Thoracic aorta (tissue), 2 donors: ENCODE measurements at regions not wholly inside any gene's neighbourhood (a gene's known extent, or its start where the extent isn't known, plus 50 kb on each side); places are given as distances from the start of the nearest gene placed in this dataset.

Source experiments
- ATAC-seq: fragments of 150-250 bp; one replicate; pipeline ENCODE4 v1.8.0; 2017; ENCODE audit warnings: low read depth; ENCODE audit not compliant: insufficient number of reproducible peaks, low FRiP score
- DNase-seq: peaks from one replicate; pipeline ENCODE4 v3.0.0-alpha.2; 2020; ENCODE audit warnings: low spot score
- H3K27ac ChIP-seq, 2 donors: fragments of 200-600 bp; sonication (generic); 1 replicate in 1 of 2; 2 replicates in 1 of 2; pipeline ENCODE4 v1.5.1; 2016; ENCODE audit warnings: mild to moderate bottlenecking in 2 of 2, moderate library complexity in 2 of 2
- H3K27me3 ChIP-seq: fragments of 200-600 bp; sonication (generic); replicated peaks from 2 replicates; pipeline ENCODE4 v1.6.0; 2016; ENCODE audit warnings: mild to moderate bottlenecking; ENCODE audit not compliant: insufficient read depth
- H3K36me3 ChIP-seq: fragments of 200-600 bp; sonication (generic); one replicate; pipeline ENCODE4 v1.5.1; 2016
- H3K4me1 ChIP-seq, 2 donors: fragments of 200-600 bp; sonication (generic); 1 replicate in 1 of 2; 2 replicates in 1 of 2; pipeline versions ENCODE4 v1.5.1 to v1.6.0; 2016; ENCODE audit warnings: low read depth in 2 of 2, mild to moderate bottlenecking in 1 of 2; ENCODE audit not compliant: control insufficient read depth in 1 of 2
- H3K4me3 ChIP-seq: fragments of 200-600 bp; sonication (generic); 2 replicates; pipeline ENCODE4 v1.5.1; 2016; ENCODE audit warnings: mild to moderate bottlenecking
- H3K9me3 ChIP-seq: fragments of 200-600 bp; sonication (generic); 2 replicates; pipeline ENCODE4 v1.5.1; 2016
- CTCF ChIP-seq: fragments of 200-600 bp; sonication (generic); IDR thresholded peaks from one replicate; pipeline ENCODE4 v1.5.1; 2019; ENCODE audit warnings: antibody characterized with exemption

GRCh38 chr6:48774276-48774675, 663.3 kb upstream of the PTCHD4 start:
- DNase-seq (no peak), ATAC-seq (no peak)
- H3K27ac ChIP-seq = no peak overlapping the region
- H3K4me1 ChIP-seq = no peaks in the 10 kb centered on the region
- TF ChIP-seq CTCF = no peak
- no peak overlapping the region for H3K4me3 ChIP-seq
- no peaks in the 10 kb centered on the region for H3K36me3 ChIP-seq
- H3K27me3 ChIP-seq = no peaks in the 10 kb centered on the region
- no peaks in the 10 kb centered on the region for H3K9me3 ChIP-seq

GRCh38 chr6:48766349-48766748, 655.4 kb upstream of the PTCHD4 start:
- ATAC-seq (no peak), DNase-seq (no peak)
- Histone ChIP-seq H3K36me3 (no peaks in the 10 kb centered on the region), H3K27ac (no peak overlapping the region), H3K27me3 (no peaks in the 10 kb centered on the region), H3K4me3 (no peak overlapping the region), H3K4me1 (no peaks in the 10 kb centered on the region), H3K9me3 (no peaks in the 10 kb centered on the region)
- TF ChIP-seq CTCF = no peak

- no peaks in the 10 kb centered on the region for H3K27me3 ChIP-seq
- no peaks in the 10 kb centered on the region for H3K4me1 ChIP-seq
- no peak overlapping the region for H3K4me3 ChIP-seq
- H3K9me3 ChIP-seq = no peaks in the 10 kb centered on the region
- no peaks in the 10 kb centered on the region for H3K36me3 ChIP-seq
- no peak overlapping the region for H3K27ac ChIP-seq
- ATAC-seq (no peak), DNase-seq (no peak)
- no peak for TF ChIP-seq CTCF
Measured at GRCh38 chr6:48765352-48765961, 654.5 kb upstream of the PTCHD4 start.

- Histone ChIP-seq H3K9me3 (no peaks in the 10 kb centered on the region), H3K4me3 (no peak overlapping the region), H3K27ac (no peak overlapping the region), H3K36me3 (no peaks in the 10 kb centered on the region), H3K4me1 (no peaks in the 10 kb centered on the region), H3K27me3 (no peaks in the 10 kb centered on the region)
- ATAC-seq (no peak), DNase-seq (no peak)
- TF ChIP-seq CTCF = no peak
Measured at GRCh38 chr6:48764286-48765044, 653.5 kb upstream of the PTCHD4 start.

GRCh38 chr6:48757661-48758060, 646.7 kb upstream of the PTCHD4 start:
- Histone ChIP-seq H3K27ac (no peak overlapping the region), H3K4me3 (no peak overlapping the region), H3K4me1 (no peaks in the 10 kb centered on the region), H3K36me3 (no peaks in the 10 kb centered on the region), H3K9me3 (no peaks in the 10 kb centered on the region), H3K27me3 (no peaks in the 10 kb centered on the region)
- DNase-seq (no peak), ATAC-seq (no peak)
- TF ChIP-seq CTCF = no peak
